Caki2 (cell line): ENCODE measurements at regions not wholly inside any gene's neighbourhood (a gene's known extent, or its start where the extent isn't known, plus 50 kb on each side); places are given as distances from the start of the nearest gene placed in this dataset.
"Not testable (repeated sequence)": the region's sequence is repeated elsewhere in the genome, so short reads cannot be mapped to it uniquely, and the experiment has no call there.

ENCODE experiments used
- DNase-seq: peaks from one replicate; pipeline ENCODE4 v3.0.0-alpha.2; 2015; ENCODE audit warnings: low read depth
- in situ Hi-C: cut with HindIII; loops from 2 replicates; pipeline ENCODE4 v1.10.0; 2016; ENCODE audit warnings: low sequenced_read_pairs, low pct_unique_long_range_greater_than_20kb, mixed read lengths

- DNase-seq = no peak
Measured at GRCh38 chr3:162945626-162946025, 1449.0 kb downstream of the OTOL1 start.

GRCh38 chr3:162956711-162957110, 1460.1 kb downstream of the OTOL1 start:
- no peak for DNase-seq
- in situ Hi-C loops = no loop called here

More at GRCh38 chr3:162945626-162946025, 1449.0 kb downstream of the OTOL1 start:
- in situ Hi-C loops = no loop called here

- in situ Hi-C loops = no loop called here
- no peak for DNase-seq
Measured at GRCh38 chr3:162960269-162960668, 1463.7 kb downstream of the OTOL1 start.

GRCh38 chr3:162970292-162970691, 1473.7 kb downstream of the OTOL1 start:
- in situ Hi-C loops = no loop called here
- DNase-seq = no peak

- no peak for DNase-seq
- in situ Hi-C loops = no loop called here
Measured at GRCh38 chr3:162971715-162972114, 1475.1 kb downstream of the OTOL1 start.

GRCh38 chr3:162973428-162973917, 1476.9 kb downstream of the OTOL1 start:
- in situ Hi-C loops = no loop called here
- no peak for DNase-seq

- DNase-seq = no peak
- in situ Hi-C loops = no loop called here
Measured at GRCh38 chr3:162978136-162978535, 1481.5 kb downstream of the OTOL1 start.

- in situ Hi-C loops = no loop called here
- no peak for DNase-seq
Measured at GRCh38 chr3:162984746-162985145, 1488.1 kb downstream of the OTOL1 start.

GRCh38 chr3:162987085-162987794, 1490.6 kb downstream of the OTOL1 start:
- DNase-seq, in situ Hi-C loops: not testable (repeated sequence)

- no peak for DNase-seq
- in situ Hi-C loops = no loop called here
Measured at GRCh38 chr3:162992741-162993140, 1496.1 kb downstream of the OTOL1 start.

GRCh38 chr3:162994165-162994564, 1497.6 kb downstream of the OTOL1 start:
- peak; percentile 29 for DNase-seq
- in situ Hi-C loops = no loop called here

GRCh38 chr3:162996368-162996767, 1499.8 kb downstream of the OTOL1 start:
- in situ Hi-C loops = no loop called here
- no peak for DNase-seq

- DNase-seq = no peak
Measured at GRCh38 chr3:162998205-162998604, 1501.6 kb downstream of the OTOL1 start.

GRCh38 chr3:163011596-163011995, 1515.0 kb downstream of the OTOL1 start:
- no peak for DNase-seq
- in situ Hi-C loops = no loop called here

More at GRCh38 chr3:162998205-162998604, 1501.6 kb downstream of the OTOL1 start:
- in situ Hi-C loops = no loop called here

- in situ Hi-C loops = no loop called here
- DNase-seq = no peak
Measured at GRCh38 chr3:163016251-163016650, 1519.6 kb downstream of the OTOL1 start.

- in situ Hi-C loops = no loop called here
- no peak for DNase-seq
Measured at GRCh38 chr3:163018067-163018466, 1521.5 kb downstream of the OTOL1 start.

- in situ Hi-C loops = no loop called here
- DNase-seq = no peak
Measured at GRCh38 chr3:163018664-163019063, 1522.1 kb downstream of the OTOL1 start.

- DNase-seq = no peak
- in situ Hi-C loops = no loop called here
Measured at GRCh38 chr3:163019260-163019659, 1522.7 kb downstream of the OTOL1 start.

GRCh38 chr3:163033652-163034051, 1537.0 kb downstream of the OTOL1 start:
- no peak for DNase-seq
- in situ Hi-C loops = no loop called here

GRCh38 chr3:163039636-163040035, 1543.0 kb downstream of the OTOL1 start:
- no peak for DNase-seq
- in situ Hi-C loops = no loop called here
